Mesendoderm (in vitro differentiated cells): ENCODE measurements at regions not wholly inside any gene's neighbourhood (a gene's known extent, or its start where the extent isn't known, plus 50 kb on each side); places are given as distances from the start of the nearest gene placed in this dataset.
A peak's percentile ranks its signal among the peaks of the same experiment; 100 is the strongest.
"Not testable (repeated sequence)": the region's sequence is repeated elsewhere in the genome, so short reads cannot be mapped to it uniquely, and the experiment has no call there.

ENCODE experiments used
- DNase-seq: peaks from one replicate; pipeline ENCODE4 v3.0.0; 2013
- H2AK5ac ChIP-seq: 2 replicates; pipeline ENCODE4 v1.6.1; 2013; ENCODE audit warnings: low read length, inconsistent platforms
- H2BK120ac ChIP-seq: 2 replicates; pipeline ENCODE4 v1.6.1; 2013; ENCODE audit warnings: low read depth, mild to moderate bottlenecking, low read length, moderate library complexity, mixed read lengths
- H2BK15ac ChIP-seq: replicated peaks from 2 replicates; pipeline ENCODE4 v1.6.1; 2013; ENCODE audit warnings: low read depth, mild to moderate bottlenecking, moderate library complexity
- H2BK5ac ChIP-seq: 2 replicates; pipeline ENCODE4 v1.6.1; 2013; ENCODE audit warnings: low read length, inconsistent platforms
- H3K18ac ChIP-seq: 2 replicates; pipeline ENCODE4 v1.6.1; 2013; ENCODE audit warnings: mild to moderate bottlenecking, low read length, mixed read lengths
- H3K23ac ChIP-seq: one replicate; pipeline ENCODE4 v1.6.1; 2013; ENCODE audit warnings: low read length
- H3K27ac ChIP-seq: 2 replicates; pipeline ENCODE4 v1.5.1; 2013; ENCODE audit warnings: low read depth, mild to moderate bottlenecking, inconsistent platforms, low read length, moderate library complexity
- H3K27me3 ChIP-seq: 2 replicates; pipeline ENCODE4 v1.6.1; 2013; ENCODE audit warnings: low read length, control low read depth, mild to moderate bottlenecking, inconsistent platforms; ENCODE audit not compliant: insufficient read depth, poor library complexity
- H3K36me3 ChIP-seq: 2 replicates; pipeline ENCODE4 v1.6.1; 2013; ENCODE audit warnings: low read length, inconsistent platforms; ENCODE audit not compliant: control insufficient read depth, insufficient read depth
- H3K4ac ChIP-seq: one replicate; pipeline ENCODE4 v1.6.1; 2013; ENCODE audit warnings: low read depth, mild to moderate bottlenecking, low read length, moderate library complexity
- H3K4me1 ChIP-seq: 2 replicates; pipeline ENCODE4 v1.6.1; 2013; ENCODE audit warnings: low read depth, low read length, inconsistent platforms; ENCODE audit not compliant: control insufficient read depth
- H3K4me2 ChIP-seq: 2 replicates; pipeline ENCODE4 v1.6.1; 2013; ENCODE audit warnings: low read length
- H3K4me3 ChIP-seq: 2 replicates; pipeline ENCODE4 v1.5.1; 2013; ENCODE audit warnings: mild to moderate bottlenecking, low read length
- H3K56ac ChIP-seq: one replicate; pipeline ENCODE4 v1.6.1; 2013; ENCODE audit warnings: low read length
- H3K79me1 ChIP-seq: 2 replicates; pipeline ENCODE4 v1.6.1; 2013; ENCODE audit warnings: low read length, inconsistent platforms
- H3K79me2 ChIP-seq: 2 replicates; pipeline ENCODE4 v1.6.1; 2013; ENCODE audit warnings: mild to moderate bottlenecking, low read length; ENCODE audit not compliant: control insufficient read depth, insufficient read depth
- H3K9ac ChIP-seq: 2 replicates; pipeline ENCODE4 v1.6.1; 2013; ENCODE audit warnings: low read length, inconsistent platforms
- H4K5ac ChIP-seq: one replicate; pipeline ENCODE4 v1.6.1; 2013; ENCODE audit warnings: low read length
- H4K8ac ChIP-seq: one replicate; pipeline ENCODE4 v1.6.1; 2013; ENCODE audit warnings: low read depth, mild to moderate bottlenecking, control low read depth, low read length, moderate library complexity
- WGBS: extraction: QIAGEN DNeasy Blood & Tissue Kit; methylation state at CpG from one replicate; pipeline ENCODE4 v1.1.7; 2013; ENCODE audit warnings: low lambda C conversion rate, missing lambda C conversion rate; ENCODE audit not compliant: insufficient coverage; ENCODE audit errors: extremely low coverage; 5-methylcytosine and 5-hydroxymethylcytosine counted together

- WGBS = no CpG with 5 or more reads among the region's 43 CpGs
Measured at GRCh38 chr20:29430531-29430930, 1826.9 kb upstream of the DEFB115 start.

DNA sequence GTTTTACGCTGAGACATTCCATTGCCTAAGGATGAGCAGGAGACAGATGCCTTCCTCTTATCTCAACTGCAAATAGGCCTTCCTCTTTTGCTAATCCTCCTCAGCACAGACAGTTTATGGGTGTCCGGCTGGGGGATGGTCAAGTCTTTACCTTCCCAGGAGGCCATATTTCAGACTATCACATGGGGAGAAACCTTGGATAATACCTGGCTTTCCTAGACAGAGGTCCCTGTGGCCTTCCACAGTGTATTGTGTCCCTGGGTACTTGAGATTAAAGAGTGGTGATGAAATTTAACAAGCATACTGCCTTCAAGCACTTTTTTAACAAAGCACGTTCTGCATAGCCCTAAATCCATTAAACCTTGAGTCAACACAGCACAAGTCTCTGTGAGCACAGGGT lies 1816.7 kb upstream of the DEFB115 start:
- WGBS = no CpG with 5 or more reads among the region's 3 CpGs
- DNase-seq, H3K18ac ChIP-seq, H3K36me3 ChIP-seq, H3K4ac ChIP-seq, H3K79me2 ChIP-seq, H3K4me1 ChIP-seq, H3K56ac ChIP-seq, H3K27ac ChIP-seq, H2BK120ac ChIP-seq, H2BK15ac ChIP-seq, H4K5ac ChIP-seq, H3K4me2 ChIP-seq, H3K79me1 ChIP-seq, H3K23ac ChIP-seq, H2BK5ac ChIP-seq, H2AK5ac ChIP-seq, H3K4me3 ChIP-seq, H3K9ac ChIP-seq, H4K8ac ChIP-seq, H3K27me3 ChIP-seq: not testable (repeated sequence)

More at GRCh38 chr20:29430531-29430930, 1826.9 kb upstream of the DEFB115 start:
- H3K23ac ChIP-seq = no peak overlapping the region
- H3K4me1 ChIP-seq = no peaks in the 10 kb centered on the region
- H3K4me2 ChIP-seq = no peak overlapping the region
- H3K27ac ChIP-seq = no peak overlapping the region
- H3K27me3 ChIP-seq = no peaks in the 10 kb centered on the region
- no peak overlapping the region for H2AK5ac ChIP-seq
- H2BK120ac ChIP-seq = no peak overlapping the region
- H4K8ac ChIP-seq = no peak overlapping the region
- H3K4ac ChIP-seq = no peak overlapping the region
- no peak overlapping the region for H2BK15ac ChIP-seq
- no peak overlapping the region for H3K4me3 ChIP-seq
- no peak overlapping the region for H3K18ac ChIP-seq
- H3K79me2 ChIP-seq = no peaks in the 10 kb centered on the region
- DNase-seq = no peak
- H3K36me3 ChIP-seq = no peaks in the 10 kb centered on the region
- H2BK5ac ChIP-seq = no peak overlapping the region
- H3K79me1 ChIP-seq = no peaks in the 10 kb centered on the region
- no peak overlapping the region for H3K9ac ChIP-seq
- no peak overlapping the region for H3K56ac ChIP-seq
- no peak overlapping the region for H4K5ac ChIP-seq

- H2AK5ac ChIP-seq, H3K9ac ChIP-seq: not testable (repeated sequence)
Measured at GRCh38 chr20:29443206-29443781, 1814.2 kb upstream of the DEFB115 start.

DNA sequence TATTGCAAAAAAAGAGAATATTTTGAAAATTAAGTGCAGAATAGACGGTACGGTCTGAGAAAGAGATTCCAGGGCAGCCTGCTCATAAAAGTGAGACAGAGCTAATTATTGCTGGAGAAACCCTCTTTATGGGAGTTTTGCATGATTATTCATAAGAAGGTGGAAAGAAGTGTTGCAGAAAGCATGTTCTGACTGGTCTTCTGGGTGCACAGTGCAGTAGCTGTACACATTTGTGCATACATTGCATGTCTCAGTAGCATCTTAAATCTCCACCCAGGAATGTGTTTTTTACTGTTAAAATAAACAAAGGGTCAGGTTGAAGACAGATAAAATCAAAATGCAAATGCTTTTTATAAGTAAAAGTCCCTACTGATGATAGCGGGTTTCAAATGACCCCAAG lies 1813.6 kb upstream of the DEFB115 start:
- Histone ChIP-seq H3K9ac (no peak overlapping the region), H3K4me2 (no peak overlapping the region), H3K79me2 (no peaks in the 10 kb centered on the region), H3K27ac (no peak overlapping the region), H3K27me3 (no peaks in the 10 kb centered on the region), H4K5ac (no peak overlapping the region), H3K4me3 (no peak overlapping the region), H3K4me1 (no peaks in the 10 kb centered on the region), H3K79me1 (no peaks in the 10 kb centered on the region), H3K23ac (no peak overlapping the region), H2AK5ac (no peak overlapping the region), H3K18ac (no peak overlapping the region), H2BK5ac (no peak overlapping the region), H3K4ac (no peak overlapping the region), H3K36me3 (no peaks in the 10 kb centered on the region), H3K56ac (no peak overlapping the region), H2BK120ac (no peak overlapping the region), H4K8ac (no peak overlapping the region), H2BK15ac (no peak overlapping the region)
- no peak for DNase-seq
- no CpG with 5 or more reads among the region's 3 CpGs for WGBS

More at GRCh38 chr20:29443206-29443781, 1814.2 kb upstream of the DEFB115 start:
- not testable (repeated sequence) for H3K4me3 ChIP-seq, H3K79me2 ChIP-seq, H2BK120ac ChIP-seq, H3K23ac ChIP-seq, H4K5ac ChIP-seq, H3K36me3 ChIP-seq, H3K4ac ChIP-seq, H3K4me2 ChIP-seq, H3K18ac ChIP-seq, H3K79me1 ChIP-seq, H2BK5ac ChIP-seq, H4K8ac ChIP-seq, H3K27ac ChIP-seq, H3K56ac ChIP-seq, H3K4me1 ChIP-seq, H2BK15ac ChIP-seq, H3K27me3 ChIP-seq
- WGBS = no CpG with 5 or more reads among the region's 7 CpGs
- DNase-seq = peak; percentile 23

- not testable (repeated sequence) for H4K5ac ChIP-seq, H3K27me3 ChIP-seq, H2BK5ac ChIP-seq, H3K18ac ChIP-seq, H3K4me2 ChIP-seq, H3K27ac ChIP-seq, H3K4me3 ChIP-seq, H3K9ac ChIP-seq, H2BK15ac ChIP-seq, H3K79me2 ChIP-seq, H3K4me1 ChIP-seq, H3K36me3 ChIP-seq, H2BK120ac ChIP-seq, DNase-seq, H4K8ac ChIP-seq, H2AK5ac ChIP-seq, H3K4ac ChIP-seq, H3K56ac ChIP-seq, H3K23ac ChIP-seq, H3K79me1 ChIP-seq
- WGBS = no CpG with 5 or more reads among the region's 28 CpGs
Measured at GRCh38 chr20:29445050-29445907, 1812.2 kb upstream of the DEFB115 start.
